Right lung (tissue), 2 donors: ENCODE measurements at regions not wholly inside any gene's neighbourhood (a gene's known extent, or its start where the extent isn't known, plus 50 kb on each side); places are given as distances from the start of the nearest gene placed in this dataset.
"Not testable (repeated sequence)": the region's sequence is repeated elsewhere in the genome, so short reads cannot be mapped to it uniquely, and the experiment has no call there.

Experiments
- DNase-seq, 2 donors: peaks; one replicate each; pipeline ENCODE4 v3.0.0-alpha.2; 2013

DNA sequence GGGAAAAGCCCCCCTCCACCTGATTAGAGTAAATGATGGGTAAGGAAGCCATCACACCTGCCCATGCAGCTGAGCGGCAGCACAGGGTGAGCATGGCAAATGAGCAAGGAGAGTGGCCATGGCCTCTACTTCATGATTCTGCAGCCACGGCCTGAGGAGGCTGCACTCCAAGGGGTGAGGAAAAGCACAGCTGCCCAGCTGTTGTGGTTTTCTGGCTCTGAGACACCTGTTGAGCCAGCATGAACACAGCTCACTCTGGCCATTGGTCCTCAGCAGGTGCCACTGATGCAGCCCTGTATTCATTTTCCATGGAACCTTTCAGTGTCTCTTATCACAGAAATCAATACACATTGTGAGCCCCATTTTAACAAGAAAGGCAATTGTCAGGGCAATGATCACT lies 707.2 kb downstream of the AACS start:
- DNase-seq, result no peak

DNA sequence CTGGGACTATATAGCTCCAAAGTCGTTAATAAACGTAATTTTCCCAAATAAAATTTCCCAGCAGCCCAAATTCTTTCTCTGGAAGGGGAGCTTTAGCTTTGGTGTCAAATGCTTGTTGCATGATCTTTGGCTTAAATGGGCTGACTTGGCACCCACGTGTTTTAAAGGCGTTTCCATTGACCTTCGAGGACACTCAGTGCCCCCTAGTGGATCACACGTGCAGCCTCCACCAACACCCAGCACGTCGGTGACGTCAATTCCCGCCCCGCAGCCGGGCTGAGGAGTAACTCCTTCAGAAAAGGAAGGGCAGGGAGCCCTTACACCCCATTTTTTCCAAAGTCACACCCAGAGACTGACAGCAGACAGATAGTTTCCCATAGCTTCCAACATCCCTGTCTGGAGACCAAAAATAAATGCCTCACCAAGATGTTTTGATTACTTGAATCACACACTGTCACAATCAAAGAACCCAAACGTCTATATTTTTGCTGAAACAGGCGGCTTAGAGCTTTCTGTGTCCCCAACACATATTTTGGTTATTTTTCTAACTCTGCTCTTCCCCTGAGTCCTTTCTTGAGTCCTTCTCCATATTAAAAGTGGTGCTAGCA lies 707.9 kb downstream of the AACS start:
- DNase-seq, result no peak

DNA sequence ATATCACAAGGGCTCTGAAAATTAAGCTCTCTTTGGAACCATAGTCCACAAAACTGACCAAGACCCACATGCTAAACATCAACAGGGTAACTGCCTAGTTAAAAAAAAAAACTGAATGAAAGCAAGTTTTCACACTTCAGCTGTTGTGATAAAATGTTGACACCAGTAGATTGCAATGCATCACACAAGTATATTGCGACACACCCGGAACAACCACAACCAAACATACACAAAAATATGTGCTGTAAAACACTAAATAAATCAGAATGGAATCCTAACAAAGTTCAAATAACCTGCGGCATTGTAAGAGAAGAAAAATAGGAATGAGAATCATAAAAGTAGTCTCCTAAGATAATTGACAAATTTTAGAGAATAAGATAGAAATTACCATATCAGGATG lies 710.3 kb downstream of the AACS start:
- no peak for DNase-seq

GRCh38 chr12:125776212-125776611 lies 711.0 kb downstream of the AACS start:
- no peak for DNase-seq

- no peak for DNase-seq
Measured at GRCh38 chr12:125786143-125786542, 720.9 kb downstream of the AACS start.

DNA sequence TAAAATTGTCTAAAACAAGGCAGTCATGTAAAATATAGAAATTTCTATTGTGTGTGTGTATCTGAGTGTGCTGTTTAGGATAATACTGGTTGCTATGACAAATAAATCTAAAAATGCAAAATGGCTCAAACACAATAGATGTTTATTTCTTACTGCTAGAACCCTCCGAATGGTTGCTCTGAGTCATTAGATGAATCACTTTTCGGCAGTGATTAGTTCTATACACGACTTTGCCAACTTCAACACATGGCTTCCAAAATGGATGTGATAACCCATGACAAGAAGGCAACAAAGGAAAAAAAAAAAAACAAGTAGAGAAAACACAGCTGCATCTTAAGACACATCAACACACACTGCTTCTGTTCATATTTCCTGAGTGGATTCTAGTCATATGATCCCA lies 729.2 kb downstream of the AACS start:
- no peak for DNase-seq

DNA sequence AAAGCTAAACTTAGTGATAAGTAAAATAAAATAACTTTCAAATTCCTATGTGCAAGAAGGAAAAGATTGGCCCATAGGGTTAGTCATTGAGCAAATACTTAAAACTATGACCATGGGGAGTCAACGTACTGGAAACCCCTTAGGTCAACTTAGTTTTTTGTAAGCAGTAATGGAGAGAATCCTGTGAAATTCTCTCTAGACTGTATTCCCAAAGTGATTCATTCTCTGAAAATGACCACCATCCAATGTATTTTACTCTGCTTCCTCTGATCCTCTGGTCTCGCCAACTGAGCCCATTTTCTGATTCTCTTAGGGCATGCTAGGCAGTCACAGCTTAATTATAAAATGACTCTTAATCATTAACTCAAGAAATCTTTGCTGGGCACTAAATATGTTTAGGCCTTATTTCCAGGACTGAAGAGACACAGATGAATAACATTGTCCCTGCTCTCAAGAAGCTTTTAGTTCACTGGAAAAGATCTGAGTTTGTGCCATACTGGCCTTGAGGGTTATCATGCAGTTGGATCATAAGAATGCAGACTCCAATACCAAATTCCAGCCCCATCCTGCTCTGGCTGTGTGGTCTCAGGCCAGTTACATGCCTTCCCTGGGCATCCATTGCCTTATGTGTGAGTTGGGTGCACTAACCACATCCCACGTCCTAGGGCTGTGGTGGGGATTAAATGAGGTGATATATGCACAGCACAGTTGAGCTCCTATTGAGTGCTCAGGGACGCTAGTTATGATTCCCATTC lies 732.4 kb downstream of the AACS start:
- no peak for DNase-seq

- DNase-seq, result no peak
Measured at GRCh38 chr12:125804660-125805059, 739.4 kb downstream of the AACS start.

- DNase-seq, result no peak
Measured at GRCh38 chr12:125824276-125824675, 759.0 kb downstream of the AACS start.

DNA sequence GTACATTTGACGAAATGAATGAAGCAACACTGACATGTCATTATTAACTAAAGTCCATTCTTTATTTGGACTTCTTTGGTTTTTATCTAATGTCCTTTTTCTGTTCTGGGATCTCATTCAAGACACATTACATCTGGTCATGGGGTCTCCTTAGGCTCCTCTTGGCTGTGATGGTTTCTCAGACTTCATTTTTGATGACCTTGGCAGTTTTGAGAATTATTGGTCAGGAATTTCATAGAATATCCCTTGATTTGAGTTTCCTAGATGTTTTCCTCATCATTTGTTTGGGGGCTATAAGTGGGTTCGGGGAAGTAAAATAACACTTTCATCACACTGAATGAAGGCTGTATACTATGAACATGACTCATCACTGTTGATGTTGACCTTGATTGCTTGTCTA lies 770.6 kb downstream of the AACS start:
- no peak for DNase-seq

GRCh38 chr12:125836647-125837046 lies 771.4 kb downstream of the AACS start:
- DNase-seq, result no peak

- DNase-seq, result no peak
Measured at GRCh38 chr12:125841332-125841731, 776.1 kb downstream of the AACS start.

GRCh38 chr12:125852116-125852515 lies 786.9 kb downstream of the AACS start:
- DNase-seq, result no peak

GRCh38 chr12:125852679-125853078 lies 787.4 kb downstream of the AACS start:
- no peak for DNase-seq

DNA sequence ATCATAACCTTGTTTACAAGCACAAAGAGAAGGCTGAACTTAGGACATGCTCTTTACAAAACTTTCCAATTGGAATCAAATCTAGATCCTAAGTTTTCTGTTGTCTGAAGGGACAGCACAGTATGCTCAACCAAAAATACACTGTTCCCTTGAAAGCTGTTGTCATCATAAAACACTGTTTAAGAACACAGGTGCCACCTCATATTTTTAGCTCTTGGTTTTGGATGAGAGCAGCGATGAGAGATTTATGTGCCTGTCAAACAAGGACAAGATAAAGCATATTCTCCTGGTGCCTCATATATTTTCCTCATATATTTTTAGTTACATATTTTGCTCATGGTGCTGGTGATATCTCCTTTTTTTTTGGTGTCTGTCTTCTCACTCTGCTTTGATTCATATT lies 788.4 kb downstream of the AACS start:
- DNase-seq, result no peak

DNA sequence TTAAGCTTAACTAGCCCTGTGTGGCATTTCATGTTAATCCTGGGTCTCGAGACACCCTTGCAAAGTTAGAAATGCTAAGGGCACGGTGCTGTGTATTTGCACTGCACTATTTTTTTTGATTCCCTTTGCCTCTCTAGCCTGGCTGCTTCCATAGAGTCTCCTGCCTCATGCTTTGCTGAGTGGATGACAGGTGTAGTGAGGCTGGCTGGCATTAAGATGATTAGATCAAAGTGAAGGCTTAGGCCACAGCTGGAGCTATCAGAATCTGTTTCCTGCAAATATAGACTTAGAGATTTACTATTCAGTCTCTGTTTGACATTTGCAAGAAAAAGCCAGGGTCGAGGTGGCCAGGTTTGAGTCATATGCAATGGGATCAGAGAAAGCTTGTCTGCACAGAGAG lies 791.1 kb downstream of the AACS start:
- DNase-seq, result no peak

DNA sequence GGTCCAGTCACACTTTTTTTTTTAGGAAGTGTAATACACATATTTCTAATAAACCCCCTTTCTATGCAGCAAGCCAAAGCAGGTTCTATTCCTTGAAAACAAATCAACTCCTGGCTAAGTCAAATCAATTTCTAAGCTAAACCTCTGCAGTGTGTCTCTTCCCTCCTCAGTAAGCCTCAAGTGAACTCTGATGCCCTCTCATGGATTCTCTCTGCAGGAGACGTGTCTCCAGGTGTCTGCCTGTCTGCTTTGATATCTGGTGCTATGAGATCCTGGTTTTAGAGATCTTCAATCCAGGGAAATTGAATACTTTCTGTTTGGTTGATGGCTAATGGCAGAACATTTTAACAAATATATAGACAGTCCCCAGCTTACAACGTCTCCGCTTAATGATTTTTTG lies 791.7 kb downstream of the AACS start:
- no peak for DNase-seq

DNA sequence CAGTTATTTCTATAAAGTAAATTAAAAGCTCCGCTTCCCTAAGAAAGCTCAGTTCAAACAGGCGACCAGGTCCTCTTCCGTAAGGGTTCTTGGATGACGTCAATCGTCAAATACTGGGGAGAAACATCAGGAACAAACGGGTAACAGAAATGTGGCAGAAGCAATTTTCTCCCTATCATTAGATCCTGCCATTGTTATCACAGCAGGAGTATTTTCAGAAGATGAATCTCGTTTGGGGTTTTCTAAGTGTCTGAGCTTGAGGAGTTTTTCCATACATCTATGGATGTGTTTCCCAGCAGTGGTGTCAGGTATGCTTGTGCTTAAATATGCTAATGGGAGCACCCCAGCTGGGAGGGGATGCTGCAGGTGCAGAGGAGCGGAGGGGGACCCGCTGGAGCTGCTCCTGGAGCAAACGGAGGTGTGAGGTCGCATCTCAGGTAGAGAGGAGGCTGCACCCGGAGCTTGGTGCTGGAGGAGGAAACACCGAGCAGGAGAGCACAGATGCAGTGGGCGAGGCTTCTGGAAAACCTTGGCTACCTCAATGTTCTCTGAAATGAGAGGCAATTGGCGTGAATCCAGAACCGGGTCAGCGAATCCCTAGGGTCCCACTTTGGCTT lies 795.5 kb downstream of the AACS start:
- no peak for DNase-seq

DNA sequence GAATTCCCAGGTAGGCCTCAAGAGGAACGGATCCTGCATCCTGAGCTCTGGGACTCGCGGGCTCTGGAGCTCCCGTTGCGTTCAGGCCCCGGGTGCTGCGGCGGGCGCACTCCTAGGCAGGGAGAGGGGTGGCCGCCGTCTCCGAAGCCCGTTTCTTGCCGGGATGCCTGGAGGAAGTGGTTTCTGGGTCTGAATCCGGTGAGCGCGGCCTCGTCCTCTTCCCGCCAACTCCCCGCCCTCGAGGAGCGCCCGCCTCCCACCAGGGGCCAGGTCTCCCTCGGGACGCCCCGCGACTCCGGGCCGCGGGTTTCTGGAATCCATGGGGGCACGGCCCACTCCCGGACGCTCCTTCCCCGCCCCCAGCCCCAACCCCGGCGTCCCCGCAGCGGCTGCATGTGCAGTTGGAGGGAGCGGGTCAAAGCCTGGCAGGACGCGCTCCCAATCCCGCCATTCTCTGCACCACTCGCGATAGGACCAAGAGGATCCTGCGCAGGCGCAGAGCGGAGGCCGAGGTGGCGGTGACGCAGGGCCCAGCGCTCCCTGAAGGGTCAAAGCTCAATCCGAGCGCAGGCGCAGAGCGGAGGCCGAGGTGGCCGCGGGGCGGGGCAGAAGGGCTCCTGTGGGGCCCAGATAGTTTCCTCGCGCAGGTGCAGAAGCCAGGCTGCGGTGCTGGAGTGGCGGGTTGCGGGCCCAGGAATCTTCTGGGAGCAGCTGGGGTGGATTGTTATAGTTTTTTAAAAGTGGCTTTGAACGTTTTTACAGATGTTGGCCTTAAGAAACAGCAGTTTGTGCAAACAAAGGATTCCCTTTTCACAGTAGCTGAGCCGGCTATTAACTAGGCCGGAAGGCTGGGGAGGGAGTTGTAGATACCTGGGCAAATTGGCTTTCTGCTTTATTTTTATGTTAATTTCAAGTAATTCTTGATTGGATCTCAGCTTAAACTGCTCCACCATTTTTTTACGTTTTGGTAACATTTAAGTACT lies 796.4 kb downstream of the AACS start:
- DNase-seq, result peak; percentile 24 to 27

DNA sequence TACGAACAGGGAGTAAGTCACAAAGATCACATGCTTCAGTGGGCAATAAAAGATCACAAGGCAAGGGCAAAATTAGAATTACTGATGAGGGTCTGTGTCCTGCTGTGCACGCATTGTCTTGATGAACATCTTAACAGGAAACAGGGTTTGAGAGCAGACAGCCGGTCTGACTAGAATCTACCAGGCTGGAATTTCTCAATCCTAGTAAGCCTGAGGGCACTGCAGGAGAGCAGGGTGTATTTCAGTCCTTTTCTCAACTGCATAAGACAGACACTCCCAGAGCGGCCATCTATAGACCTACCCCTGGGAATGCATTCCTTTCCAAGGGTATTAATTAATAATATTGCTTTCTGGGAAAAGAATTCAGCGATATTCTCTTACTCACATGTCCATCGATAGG lies 800.0 kb downstream of the AACS start:
- DNase-seq, result not testable (repeated sequence)

DNA sequence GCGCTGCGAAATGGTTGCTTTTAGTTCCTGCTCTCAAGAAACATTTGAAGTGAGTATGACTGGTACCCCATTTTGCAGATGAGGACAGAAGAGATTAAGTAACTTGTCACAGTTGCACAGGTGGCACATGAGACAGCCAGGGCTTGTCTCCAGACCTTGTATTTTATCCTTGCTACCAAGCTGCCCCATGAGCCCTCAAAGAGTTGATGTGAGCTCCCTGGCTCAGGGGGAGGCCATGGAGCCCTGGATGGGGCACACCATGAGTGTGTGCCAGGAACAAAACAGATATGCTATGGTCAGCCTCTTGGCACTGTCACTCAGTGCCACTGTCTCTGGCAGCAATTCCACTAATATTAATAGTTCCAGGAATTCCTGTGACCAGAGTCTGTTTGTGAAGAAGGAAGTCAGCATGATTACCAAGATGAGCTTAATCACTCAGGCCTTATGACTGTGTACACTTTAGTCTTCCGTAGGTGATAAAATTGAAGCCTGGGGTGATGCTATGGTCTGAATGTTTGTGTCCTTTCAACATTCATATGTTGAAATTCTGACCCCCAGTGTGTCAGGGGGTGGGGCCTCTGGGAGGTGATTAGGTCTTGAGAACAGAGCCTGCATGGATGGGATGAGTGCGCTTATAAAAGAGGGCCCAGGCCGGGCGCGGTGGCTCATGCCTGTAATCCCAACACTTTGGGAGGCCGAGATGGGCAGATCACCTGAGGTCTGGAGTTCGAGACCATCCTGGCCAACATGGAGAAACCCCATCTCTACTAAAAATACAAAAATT lies 806.8 kb downstream of the AACS start:
- DNase-seq, result no peak
